MCF 10A (cell line): ENCODE measurements at regions not wholly inside any gene's neighbourhood (a gene's known extent, or its start where the extent isn't known, plus 50 kb on each side); places are given as distances from the start of the nearest gene placed in this dataset.

ENCODE experiments used
- BruUV-seq: library from RNA; stranded (reverse); fragments of 400-500 nt; replicated peaks from 2 replicates; lab custom pipeline; 2021; lab: Mats Ljungman, UMichigan
- CTCF ChIA-PET: fragments of 300-600 bp; sonication (Branson Sonifier 250); formaldehyde crosslinking; extraction: SDS; loops from one replicate; lab custom pipeline; 2021; ENCODE audit warnings: antibody characterized with exemption, inconsistent platforms; lab: Yijun Ruan, JAX
- POLR2A ChIA-PET: fragments of 300-600, 350-650 bp; sonication (Branson Sonifier 250); formaldehyde crosslinking; extraction: SDS; loops from one replicate; lab custom pipeline; 2020; ENCODE audit warnings: antibody characterized with exemption, inconsistent platforms; lab: Yijun Ruan, JAX
- DNase-seq: peaks from one replicate; pipeline ENCODE4 v3.0.0-alpha.2; 2018; ENCODE audit not compliant: unreplicated experiment
- H3K27ac Mint-ChIP-seq: one replicate; pipeline ENCODE4 v1.8.0; 2022; ENCODE audit warnings: mild to moderate bottlenecking, low read depth, mixed read lengths; ENCODE audit not compliant: unreplicated experiment
- H3K27me3 Mint-ChIP-seq: one replicate; pipeline ENCODE4 v1.8.0; 2022; ENCODE audit warnings: mixed read lengths; ENCODE audit not compliant: insufficient read depth, unreplicated experiment
- H3K36me3 Mint-ChIP-seq: one replicate; pipeline ENCODE4 v1.8.0; 2022; ENCODE audit warnings: mild to moderate bottlenecking, moderate library complexity, mixed read lengths; ENCODE audit not compliant: insufficient read depth, unreplicated experiment
- H3K4me1 Mint-ChIP-seq: one replicate; pipeline ENCODE4 v1.8.0; 2022; ENCODE audit warnings: mixed read lengths; ENCODE audit not compliant: insufficient read depth, unreplicated experiment
- H3K4me3 Mint-ChIP-seq: one replicate; pipeline ENCODE4 v1.8.0; 2022; ENCODE audit warnings: mild to moderate bottlenecking, moderate library complexity, mixed read lengths; ENCODE audit not compliant: unreplicated experiment
- H3K9me3 Mint-ChIP-seq: one replicate; pipeline ENCODE4 v1.8.0; 2022; ENCODE audit warnings: mixed read lengths; ENCODE audit not compliant: unreplicated experiment
- intact Hi-C: fragments of 100-400 bp; cut with micrococcal nuclease; formaldehyde crosslinking; loops from 2 replicates; pipeline ENCODE4 v1.14.1; 2022
- TF ChIP-seq, protein P1 (sequence below): fragments of 200-600 bp; IDR thresholded peaks from one replicate; pipeline ENCODE4 v1.8.0; 2022; ENCODE audit warnings: antibody characterized with exemption, mild to moderate bottlenecking; ENCODE audit not compliant: unreplicated experiment

DNA sequence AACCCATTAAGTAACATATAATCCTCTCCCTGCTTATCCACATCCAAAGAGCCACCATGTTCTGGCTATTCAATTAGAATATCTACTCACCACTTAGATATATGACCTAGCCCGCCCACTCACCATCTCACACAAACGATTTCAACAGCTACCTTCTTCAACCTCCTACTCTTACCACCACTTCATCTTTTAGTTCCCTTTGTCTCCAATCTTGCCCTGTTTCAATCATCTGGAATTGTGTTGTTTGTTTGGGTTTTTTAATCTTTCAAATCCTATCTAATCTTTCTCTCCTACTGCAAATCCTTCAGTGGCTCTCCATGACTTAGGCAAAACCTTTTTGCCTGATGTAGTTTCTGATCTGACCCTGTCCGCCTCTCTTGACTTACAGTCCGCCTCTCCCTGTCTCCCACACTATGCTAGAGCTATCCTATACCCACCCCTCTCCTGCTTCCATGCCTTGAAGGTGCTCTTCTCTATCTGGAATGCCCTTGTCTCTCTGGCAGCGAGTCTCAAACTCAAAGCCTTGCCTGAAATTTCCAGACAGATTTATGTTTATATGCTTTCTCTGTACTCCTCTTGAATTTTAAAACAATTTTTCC lies 161.0 kb upstream of the CRY1 start:
- BruUV-seq, result no TSS peak
- TF ChIP-seq, protein P1, sequence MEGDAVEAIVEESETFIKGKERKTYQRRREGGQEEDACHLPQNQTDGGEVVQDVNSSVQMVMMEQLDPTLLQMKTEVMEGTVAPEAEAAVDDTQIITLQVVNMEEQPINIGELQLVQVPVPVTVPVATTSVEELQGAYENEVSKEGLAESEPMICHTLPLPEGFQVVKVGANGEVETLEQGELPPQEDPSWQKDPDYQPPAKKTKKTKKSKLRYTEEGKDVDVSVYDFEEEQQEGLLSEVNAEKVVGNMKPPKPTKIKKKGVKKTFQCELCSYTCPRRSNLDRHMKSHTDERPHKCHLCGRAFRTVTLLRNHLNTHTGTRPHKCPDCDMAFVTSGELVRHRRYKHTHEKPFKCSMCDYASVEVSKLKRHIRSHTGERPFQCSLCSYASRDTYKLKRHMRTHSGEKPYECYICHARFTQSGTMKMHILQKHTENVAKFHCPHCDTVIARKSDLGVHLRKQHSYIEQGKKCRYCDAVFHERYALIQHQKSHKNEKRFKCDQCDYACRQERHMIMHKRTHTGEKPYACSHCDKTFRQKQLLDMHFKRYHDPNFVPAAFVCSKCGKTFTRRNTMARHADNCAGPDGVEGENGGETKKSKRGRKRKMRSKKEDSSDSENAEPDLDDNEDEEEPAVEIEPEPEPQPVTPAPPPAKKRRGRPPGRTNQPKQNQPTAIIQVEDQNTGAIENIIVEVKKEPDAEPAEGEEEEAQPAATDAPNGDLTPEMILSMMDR, result no peak
- no peaks in the 10 kb centered on the region for H3K9me3 Mint-ChIP-seq
- POLR2A ChIA-PET, result interaction anchor here (0.5 kb wide), 1 partner anchor 21 kb away, joined by 3 read pairs; no protein-coding TSS in a partner anchor
- H3K27me3 Mint-ChIP-seq, result peaks cover 21% of the 10 kb centered on the region
- no peaks in the 10 kb centered on the region for H3K36me3 Mint-ChIP-seq
- H3K27ac Mint-ChIP-seq, result no peak overlapping the region
- H3K4me3 Mint-ChIP-seq, result no peak overlapping the region
- intact Hi-C loops, result no loop called here
- DNase-seq, result no peak
- no peaks in the 10 kb centered on the region for H3K4me1 Mint-ChIP-seq
- CTCF ChIA-PET, result interaction anchor here (0.6 kb wide), 1 partner anchor 226 kb away, joined by 3 read pairs; no protein-coding TSS in a partner anchor

DNA sequence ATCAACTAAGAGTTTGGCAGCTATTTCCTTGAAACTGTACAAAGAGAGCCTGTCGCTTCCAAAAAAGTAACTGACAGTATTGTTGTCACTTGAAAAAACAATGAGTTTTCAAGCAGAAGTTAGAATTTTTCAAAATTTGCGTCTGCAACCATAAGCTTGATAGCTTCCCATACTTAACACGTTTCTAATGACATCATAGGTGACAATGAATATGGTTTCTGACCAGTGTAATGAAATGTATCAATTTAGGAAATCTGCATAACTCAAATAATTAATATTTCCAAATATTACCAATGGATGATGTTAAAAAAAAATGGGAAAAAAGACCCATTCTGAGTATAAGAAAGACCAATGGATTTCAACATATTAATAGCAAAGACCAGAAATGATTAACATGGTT lies 165.4 kb upstream of the CRY1 start:
- intact Hi-C loops, result no loop called here
- CTCF ChIA-PET, result no interaction called here
- H3K4me1 Mint-ChIP-seq, result no peaks in the 10 kb centered on the region

DNA sequence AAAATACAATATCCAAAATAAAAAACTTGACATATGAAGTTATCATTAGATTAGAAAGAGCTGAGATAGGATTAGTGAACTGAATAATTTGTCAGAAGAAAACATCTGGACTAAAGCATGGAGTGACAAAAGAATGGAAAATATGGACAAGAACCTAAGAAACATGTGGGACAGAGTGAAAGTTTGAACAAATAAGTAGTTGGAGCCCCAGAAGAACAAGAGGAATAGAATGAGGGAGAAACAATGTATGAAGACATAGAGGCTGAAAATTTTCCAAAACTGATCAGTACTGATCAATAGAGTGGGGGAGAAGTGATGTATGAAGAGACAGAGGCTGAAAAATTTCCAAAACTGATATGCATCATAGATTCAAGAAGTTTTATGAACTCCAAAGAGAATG lies 170.6 kb upstream of the CRY1 start:
- ChIA-PET POLR2A (no interaction called here), CTCF (interaction anchor here (1.2 kb wide), 1 partner anchor 131 kb away, joined by 6 read pairs; no protein-coding TSS in a partner anchor)
- TF ChIP-seq, protein P1, result no peak
- DNase-seq, result no peak
- Mint-ChIP-seq H3K9me3 (no peaks in the 10 kb centered on the region), H3K4me3 (no peak overlapping the region), H3K27ac (no peak overlapping the region), H3K4me1 (no peaks in the 10 kb centered on the region), H3K27me3 (no peaks in the 10 kb centered on the region), H3K36me3 (no peaks in the 10 kb centered on the region)
- BruUV-seq, result no TSS peak
- intact Hi-C loops, result no loop called here

More for the DNA sequence above, 165.4 kb upstream of the CRY1 start:
- BruUV-seq, result no TSS peak
- no peak overlapping the region for H3K27ac Mint-ChIP-seq
- no peak overlapping the region for H3K4me3 Mint-ChIP-seq
- no peaks in the 10 kb centered on the region for H3K36me3 Mint-ChIP-seq
- DNase-seq, result no peak
- POLR2A ChIA-PET, result no interaction called here
- TF ChIP-seq, protein P1, result no peak
- H3K9me3 Mint-ChIP-seq, result no peaks in the 10 kb centered on the region
- peaks cover 10% of the 10 kb centered on the region for H3K27me3 Mint-ChIP-seq

DNA sequence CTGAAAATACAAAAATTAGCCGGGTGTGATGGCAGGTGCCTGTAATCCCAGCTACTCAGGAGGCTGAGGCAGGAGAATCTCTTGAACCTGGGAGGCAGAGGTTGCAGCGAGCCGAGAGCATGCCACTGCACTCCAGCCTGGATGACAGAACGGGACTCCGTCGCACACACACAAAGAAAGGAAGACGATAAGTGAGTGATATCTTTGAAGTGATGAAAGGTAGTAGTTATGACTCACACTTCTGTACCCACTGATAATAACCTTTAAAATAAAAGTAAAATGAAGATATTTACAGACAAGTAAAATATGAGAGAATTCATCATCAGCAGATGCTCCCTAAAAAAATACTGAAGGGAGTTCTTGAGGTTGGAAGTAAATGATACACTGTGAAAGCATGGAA lies 171.3 kb upstream of the CRY1 start:
- no peak overlapping the region for H3K4me3 Mint-ChIP-seq
- no peak for DNase-seq
- no TSS peak for BruUV-seq
- intact Hi-C loops, result no loop called here
- TF ChIP-seq, protein P1, result no peak
- no peak overlapping the region for H3K27ac Mint-ChIP-seq
- H3K36me3 Mint-ChIP-seq, result no peaks in the 10 kb centered on the region
- H3K9me3 Mint-ChIP-seq, result no peaks in the 10 kb centered on the region
- POLR2A ChIA-PET, result no interaction called here
- H3K4me1 Mint-ChIP-seq, result no peaks in the 10 kb centered on the region
- H3K27me3 Mint-ChIP-seq, result no peaks in the 10 kb centered on the region
- CTCF ChIA-PET, result no interaction called here
